ENCODE measurements at regions not wholly inside any gene's neighbourhood (a gene's known extent, or its start where the extent isn't known, plus 50 kb on each side); places are given as distances from the start of the nearest gene placed in this dataset.

- ChIA-PET POLR2A (ENCODE audit: unreplicated experiment) (no interaction called here), CTCF (no interaction called here)
- no TSS peak for BruUV-seq (replicated peaks)
- Histone ChIP-seq H3K4me1 (replicated peaks; ENCODE audit: insufficient read depth) (peaks cover 22% of the 10 kb centered on the region), H3K9me2 (ENCODE audit: insufficient read depth) (no peaks in the 10 kb centered on the region), H3F3A (ENCODE audit: insufficient read depth, low read depth) (peaks cover 16% of the 10 kb centered on the region; the same call in 1 of the 2 replicates), H3K27ac (peak overlapping the region; percentile 63), H3K4me3 (no peak overlapping the region), H3K36me3 (ENCODE audit: low read depth) (no peaks in the 10 kb centered on the region), H3K9me3 (ENCODE audit: insufficient read depth, low read depth) (no peaks in the 10 kb centered on the region), H3K27me3 (ENCODE audit: insufficient read depth, low read depth) (no peaks in the 10 kb centered on the region), H2AFZ (no peak overlapping the region), H3K4me2 (peak overlapping the region; percentile 55; the same call in 1 of the 2 replicates), H3K79me2 (ENCODE audit: low read depth) (no peaks in the 10 kb centered on the region), H4K20me1 (ENCODE audit: insufficient read depth) (no peaks in the 10 kb centered on the region)
- TF ChIP-seq CTCF (conservative IDR thresholded peaks at IDR 0.05), result no peak
- DNase-seq, result no peak
- intact Hi-C loops (cut with micrococcal nuclease; ENCODE audit: unreplicated experiment), result no loop called here
Observed at GRCh38 chr1:22295856-22296255, 153.0 kb upstream of the WNT4 start.

DNA sequence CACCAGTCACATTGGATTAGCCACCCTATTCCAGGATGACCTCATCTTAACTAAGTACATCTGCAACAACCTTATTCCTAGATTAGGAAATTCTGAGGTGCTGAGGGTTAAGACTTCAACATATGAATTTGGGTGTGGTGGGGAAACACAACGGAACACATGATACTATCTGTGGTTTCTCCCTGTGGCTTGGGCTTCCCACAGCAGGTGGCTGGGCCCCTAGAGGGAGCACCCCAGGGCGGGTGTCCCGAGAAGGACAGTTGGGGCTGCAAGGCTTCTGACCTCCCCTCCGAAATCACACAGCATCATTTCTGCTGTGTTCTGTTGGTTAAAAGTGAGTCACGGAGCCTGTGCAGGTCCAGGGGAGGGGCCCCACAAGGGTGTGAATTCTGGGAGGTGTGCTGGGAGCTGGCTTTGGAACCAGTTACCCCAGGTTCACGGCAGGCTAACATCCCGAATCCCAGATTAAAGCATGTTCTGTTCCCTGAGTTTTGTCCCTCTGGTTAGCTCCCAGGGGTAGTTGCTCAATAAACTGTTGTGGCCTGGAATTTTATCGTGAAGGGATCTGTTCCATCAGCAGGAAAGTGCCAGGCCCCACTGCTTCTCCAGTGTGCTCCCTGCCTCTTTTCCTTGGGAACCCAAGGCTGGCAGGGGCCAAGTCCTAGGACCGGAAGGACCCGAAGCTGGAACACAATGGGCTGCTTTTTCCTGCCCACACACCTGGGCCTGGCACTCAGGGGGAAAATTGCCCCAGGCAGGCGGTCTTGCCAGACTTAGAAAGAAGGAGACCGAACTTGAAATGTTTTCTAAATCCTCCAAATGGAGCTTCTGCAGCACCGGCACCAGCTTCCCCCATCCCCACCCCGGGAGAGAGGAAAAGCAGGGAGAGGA is 154.0 kb upstream of the WNT4 start:
- peak overlapping the region; percentile 63 for H3K27ac ChIP-seq
- peak overlapping the region; percentile 55 for H3K4me2 ChIP-seq
- intact Hi-C loops (cut with micrococcal nuclease; ENCODE audit: unreplicated experiment), result no loop called here
- 0 out of 2 replicates have a peak overlapping the region, but pooled peaks have one; percentile 12 for H2AFZ ChIP-seq
- peaks cover 16% of the 10 kb centered on the region; the same call in 1 of the 2 replicates for H3F3A ChIP-seq (ENCODE audit: insufficient read depth, low read depth)
- no peak overlapping the region for H3K4me3 ChIP-seq
- POLR2A ChIA-PET (ENCODE audit: unreplicated experiment), result no interaction called here
- BruUV-seq (replicated peaks), result no TSS peak
- H3K9me2 ChIP-seq (ENCODE audit: insufficient read depth), result no peaks in the 10 kb centered on the region
- no peaks in the 10 kb centered on the region for H3K27me3 ChIP-seq (ENCODE audit: insufficient read depth, low read depth)
- H3K79me2 ChIP-seq (ENCODE audit: low read depth), result no peaks in the 10 kb centered on the region
- CTCF ChIA-PET, result interaction anchor here (0.6 to 0.7 kb wide), 2 partner anchors 9 to 208 kb away, joined by 3 to 10 read pairs; no protein-coding TSS in a partner anchor
- DNase-seq, result peak; percentile 36 to 72
- no peaks in the 10 kb centered on the region for H3K36me3 ChIP-seq (ENCODE audit: low read depth)
- no peaks in the 10 kb centered on the region for H3K9me3 ChIP-seq (ENCODE audit: insufficient read depth, low read depth)
- TF ChIP-seq EZH2 (IDR thresholded peaks at IDR 0.05; ENCODE audit: low read depth), result no peak
- no peak for TF ChIP-seq CTCF (conservative IDR thresholded peaks at IDR 0.05)
- H4K20me1 ChIP-seq (ENCODE audit: insufficient read depth), result no peaks in the 10 kb centered on the region
- peaks cover 22% of the 10 kb centered on the region for H3K4me1 ChIP-seq (replicated peaks; ENCODE audit: insufficient read depth)

- H3K4me3 ChIP-seq, result no peak overlapping the region
- H2AFZ ChIP-seq, result no peak overlapping the region
- H3K4me1 ChIP-seq (replicated peaks; ENCODE audit: insufficient read depth), result peaks cover 22% of the 10 kb centered on the region
- ChIA-PET POLR2A (ENCODE audit: unreplicated experiment) (no interaction called here), CTCF (no interaction called here)
- H3K79me2 ChIP-seq (ENCODE audit: low read depth), result no peaks in the 10 kb centered on the region
- intact Hi-C loops (cut with micrococcal nuclease; ENCODE audit: unreplicated experiment), result no loop called here
- no peak overlapping the region for H3K4me2 ChIP-seq
- H3K9me2 ChIP-seq (ENCODE audit: insufficient read depth), result no peaks in the 10 kb centered on the region
- no peaks in the 10 kb centered on the region for H3K36me3 ChIP-seq (ENCODE audit: low read depth)
- H3F3A ChIP-seq (ENCODE audit: insufficient read depth, low read depth), result peaks cover 16% of the 10 kb centered on the region; the same call in 1 of the 2 replicates
- no TSS peak for BruUV-seq (replicated peaks)
- DNase-seq, result no peak
- H4K20me1 ChIP-seq (ENCODE audit: insufficient read depth), result no peaks in the 10 kb centered on the region
- H3K9me3 ChIP-seq (ENCODE audit: insufficient read depth, low read depth), result no peaks in the 10 kb centered on the region
- H3K27me3 ChIP-seq (ENCODE audit: insufficient read depth, low read depth), result no peaks in the 10 kb centered on the region
- H3K27ac ChIP-seq, result no peak overlapping the region
- TF ChIP-seq CTCF (conservative IDR thresholded peaks at IDR 0.05), result no peak
- TF ChIP-seq EZH2 (IDR thresholded peaks at IDR 0.05; ENCODE audit: low read depth), result no peak
Observed at GRCh38 chr1:22297999-22298398, 153.7 kb upstream of the ZBTB40 start.

Measured in PC-9 (cell line).